H1 (cell line): ENCODE measurements at regions not wholly inside any gene's neighbourhood (a gene's known extent, or its start where the extent isn't known, plus 50 kb on each side); places are given as distances from the start of the nearest gene placed in this dataset.
"Not testable (repeated sequence)": the region's sequence is repeated elsewhere in the genome, so short reads cannot be mapped to it uniquely, and the experiment has no call there.

ENCODE experiments used
- CTCF ChIA-PET: fragments of 300-600 bp; sonication (Branson Sonifier 250); formaldehyde crosslinking; loops from one replicate; lab custom pipeline; 2021; ENCODE audit not compliant: partially characterized antibody; lab: Charles Lee
- POLR2A ChIA-PET: fragments of 300-600 bp; sonication (Branson Sonifier 250); formaldehyde crosslinking; loops from one replicate; lab custom pipeline; 2021; ENCODE audit warnings: inconsistent platforms; ENCODE audit not compliant: partially characterized antibody; lab: Charles Lee
- DNase-seq, 2 experiments: peaks; one replicate each; pipeline versions ENCODE4 v3.0.0 to v3.0.0-alpha.2; 2010 to 2022; ENCODE audit warnings: low spot score in 2 of 2, low read depth in 1 of 2, mixed read lengths in 1 of 2
- FAIRE-seq: peaks from 2 replicates; lab custom pipeline; 2011; peaks lifted over from hg19 to GRCh38; lab: Jason Lieb, UNC
- H2AFZ ChIP-seq: 2 replicates; pipeline ENCODE4 v1.8.1; 2012; ENCODE audit warnings: low read length, inconsistent platforms
- H2AK5ac ChIP-seq: 2 replicates; pipeline ENCODE4 v1.6.1; 2013; ENCODE audit warnings: low read depth, low read length
- H2BK120ac ChIP-seq: replicated peaks from 2 replicates; pipeline ENCODE3; 2013; ENCODE audit warnings: low read depth, low read length, inconsistent platforms
- H2BK12ac ChIP-seq: 2 replicates; pipeline ENCODE4 v1.6.1; 2013; ENCODE audit warnings: low read depth, low read length
- H2BK15ac ChIP-seq: 2 replicates; pipeline ENCODE4 v1.6.1; 2013; ENCODE audit warnings: low read length
- H2BK20ac ChIP-seq: 2 replicates; pipeline ENCODE4 v1.6.1; 2013; ENCODE audit warnings: low read length
- H2BK5ac ChIP-seq: 2 replicates; pipeline ENCODE4 v1.6.1; 2013; ENCODE audit warnings: low read depth, low read length
- H3K14ac ChIP-seq: 2 replicates; pipeline ENCODE4 v1.6.1; 2013; ENCODE audit warnings: inconsistent platforms; ENCODE audit not compliant: insufficient read length
- H3K18ac ChIP-seq: 2 replicates; pipeline ENCODE4 v1.6.1; 2013; ENCODE audit warnings: low read length; ENCODE audit errors: extremely low read depth
- H3K23ac ChIP-seq: 2 replicates; pipeline ENCODE4 v1.6.1; 2013; ENCODE audit warnings: inconsistent platforms; ENCODE audit not compliant: insufficient read length
- H3K23me2 ChIP-seq: 2 replicates; pipeline ENCODE4 v1.6.1; 2013; ENCODE audit warnings: low read depth, low read length
- H3K27ac ChIP-seq: 2 replicates; pipeline ENCODE4 v1.6.1; 2011; ENCODE audit warnings: low read depth, low read length, inconsistent platforms
- H3K27me3 ChIP-seq, 4 experiments: replicated peaks in 1 of 4; 1 replicate in 1 of 4; 2 replicates in 3 of 4; pipeline versions ENCODE4 v1.6.1 to v1.8.1; 2011 to 2013; ENCODE audit warnings: low read length in 3 of 4, mild to moderate bottlenecking in 3 of 4, inconsistent platforms in 2 of 4, mixed read lengths in 2 of 4, moderate library complexity in 1 of 4; ENCODE audit not compliant: control insufficient read depth in 3 of 4, insufficient read depth in 3 of 4; ENCODE audit errors: extremely low read depth in 1 of 4
- H3K36me3 ChIP-seq, 4 experiments: 2 replicates each; pipeline versions ENCODE4 v1.6.1 to v1.8.1; 2011 to 2013; ENCODE audit warnings: mild to moderate bottlenecking in 4 of 4, low read length in 3 of 4, moderate library complexity in 2 of 4, control low read depth in 1 of 4, inconsistent platforms in 1 of 4; ENCODE audit not compliant: insufficient read depth in 4 of 4, control insufficient read depth in 2 of 4
- H3K4ac ChIP-seq: replicated peaks from 2 replicates; pipeline ENCODE3; 2013; ENCODE audit warnings: low read length, low read depth, mixed read lengths, inconsistent platforms; ENCODE audit not compliant: insufficient read length
- H3K4me1 ChIP-seq, 4 experiments: replicated peaks in 1 of 4; 1 replicate in 1 of 4; 2 replicates in 3 of 4; pipeline versions ENCODE4 v1.6.1 to v1.8.1; 2011 to 2013; ENCODE audit warnings: low read length in 3 of 4, inconsistent platforms in 2 of 4, mixed read lengths in 1 of 4; ENCODE audit not compliant: insufficient read depth in 4 of 4, control insufficient read depth in 3 of 4
- H3K4me2 ChIP-seq, 2 experiments: 2 replicates each; pipeline versions ENCODE4 v1.6.1 to v1.8.1; 2011 to 2013; ENCODE audit warnings: low read depth in 2 of 2, low read length in 2 of 2, control low read depth in 1 of 2, inconsistent platforms in 1 of 2, mild to moderate bottlenecking in 1 of 2; ENCODE audit not compliant: insufficient read depth in 1 of 2
- H3K4me3 ChIP-seq, 4 experiments: fragments of 200-600, 300-600 bp in 1 of 4; sonication (generic), shearing (Covaris generic), sonication (Bioruptor Twin) in 1 of 4; 2 replicates each; pipeline versions ENCODE4 v1.5.1 to v1.8.1; 2011 to 2016; ENCODE audit warnings: low read length in 4 of 4, low read depth in 3 of 4, control low read depth in 2 of 4, inconsistent platforms in 2 of 4, mild to moderate bottlenecking in 2 of 4, mixed read lengths in 1 of 4, moderate library complexity in 1 of 4; ENCODE audit not compliant: insufficient read depth in 2 of 4; ENCODE audit errors: extremely low read depth in 1 of 4
- H3K56ac ChIP-seq: replicated peaks from 2 replicates; pipeline ENCODE3; 2013; ENCODE audit warnings: low read depth, mild to moderate bottlenecking, mixed read lengths, low read length, inconsistent platforms; ENCODE audit not compliant: insufficient read length
- H3K79me1 ChIP-seq: 2 replicates; pipeline ENCODE4 v1.6.1; 2013; ENCODE audit warnings: low read depth, low read length, control low read depth
- H3K79me2 ChIP-seq, 2 experiments: 2 replicates each; pipeline versions ENCODE4 v1.6.1 to v1.8.1; 2012 to 2013; ENCODE audit warnings: low read length in 2 of 2, mild to moderate bottlenecking in 2 of 2, inconsistent platforms in 1 of 2; ENCODE audit not compliant: insufficient read depth in 2 of 2, control insufficient read depth in 1 of 2
- H3K9ac ChIP-seq, 4 experiments: replicated peaks in 1 of 4; 1 replicate in 1 of 4; 2 replicates in 3 of 4; pipeline versions ENCODE4 v1.6.1 to v1.8.1; 2011 to 2013; ENCODE audit warnings: low read depth in 3 of 4, low read length in 3 of 4, control low read depth in 2 of 4, mild to moderate bottlenecking in 2 of 4, moderate library complexity in 2 of 4, inconsistent platforms in 1 of 4; ENCODE audit errors: extremely low read depth in 1 of 4
- H3K9me3 ChIP-seq, 2 experiments: 2 replicates each; pipeline versions ENCODE4 v1.6.1 to v1.8.1; 2012 to 2013; ENCODE audit warnings: mild to moderate bottlenecking in 2 of 2, moderate library complexity in 2 of 2, control low read depth in 1 of 2, inconsistent platforms in 1 of 2, low read depth in 1 of 2, low read length in 1 of 2, mixed read lengths in 1 of 2; ENCODE audit not compliant: insufficient read depth in 2 of 2
- H4K20me1 ChIP-seq, 2 experiments: replicated peaks in 1 of 2; 2 replicates each; pipeline versions ENCODE3 to v1.8.1; 2011 to 2013; ENCODE audit warnings: inconsistent platforms in 2 of 2, low read length in 2 of 2, mild to moderate bottlenecking in 1 of 2; ENCODE audit not compliant: insufficient read depth in 2 of 2, control insufficient read depth in 1 of 2
- H4K5ac ChIP-seq: 2 replicates; pipeline ENCODE4 v1.6.1; 2013; ENCODE audit warnings: low read length, low read depth, mixed read lengths, inconsistent platforms; ENCODE audit not compliant: insufficient read length
- H4K8ac ChIP-seq: 2 replicates; pipeline ENCODE4 v1.8.0; 2013; ENCODE audit warnings: mild to moderate bottlenecking, moderate library complexity, low read length, inconsistent platforms; ENCODE audit not compliant: insufficient read depth; ENCODE audit errors: extremely low read depth
- H4K91ac ChIP-seq: replicated peaks from 2 replicates; pipeline ENCODE3; 2013; ENCODE audit warnings: low read length, mixed read lengths, inconsistent platforms; ENCODE audit not compliant: insufficient read length
- CTBP2 ChIP-seq: IDR thresholded peaks from 2 replicates; pipeline ENCODE4 v1.7.0; 2011; ENCODE audit warnings: borderline replicate concordance, mild to moderate bottlenecking, moderate library complexity, mixed read lengths, low read length; ENCODE audit not compliant: insufficient read depth, insufficient read length
- JUN ChIP-seq: IDR thresholded peaks from 2 replicates; pipeline ENCODE4 v1.6.1; 2011; ENCODE audit warnings: low read depth, mild to moderate bottlenecking, improper control_type of control experiment, low read length
- TCF12 ChIP-seq: IDR thresholded peaks from 2 replicates; pipeline ENCODE4 v1.6.1; 2011; ENCODE audit warnings: low read depth, mild to moderate bottlenecking, low read length
- WGBS, 2 experiments: shearing (Covaris generic) in 1 of 2; methylation state at CpG; one replicate each; pipeline versions ENCODE4 v1.1.6 to v1.1.7; 2013 to 2015; ENCODE audit warnings: low lambda C conversion rate in 2 of 2, mixed read lengths in 2 of 2, inconsistent platforms in 1 of 2, low coverage in 1 of 2, missing lambda C conversion rate in 1 of 2; ENCODE audit not compliant: insufficient replicate concordance in 2 of 2, insufficient coverage in 1 of 2, insufficient read length in 1 of 2; ENCODE audit errors: extremely low coverage in 1 of 2, missing lambda C conversion rate in 1 of 2; 5-methylcytosine and 5-hydroxymethylcytosine counted together

DNA sequence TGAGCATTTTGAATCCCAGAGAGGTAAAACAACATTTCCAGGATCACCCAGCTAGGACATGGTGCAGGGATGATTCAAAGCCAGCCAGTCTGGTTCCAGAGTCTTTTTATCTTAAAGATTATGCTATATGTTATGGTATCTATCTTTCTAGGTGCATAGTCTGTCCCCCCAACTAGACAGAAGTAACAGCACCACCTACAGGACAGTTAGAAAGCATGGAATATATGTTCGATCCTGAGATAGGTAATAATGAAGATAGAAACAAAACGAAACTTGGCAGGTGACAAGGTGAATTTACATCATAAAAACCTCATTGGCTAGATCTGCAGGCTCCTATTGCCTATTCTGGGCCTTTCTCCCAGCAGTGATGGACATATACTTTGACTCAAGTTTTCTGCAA lies 723.2 kb downstream of the SMARCA1 start (continued):
- TF ChIP-seq CTBP2 (no peak), TCF12 (no peak), JUN (no peak)
- TF ChIP-seq, all 59 proteins: peak for 2

DNA sequence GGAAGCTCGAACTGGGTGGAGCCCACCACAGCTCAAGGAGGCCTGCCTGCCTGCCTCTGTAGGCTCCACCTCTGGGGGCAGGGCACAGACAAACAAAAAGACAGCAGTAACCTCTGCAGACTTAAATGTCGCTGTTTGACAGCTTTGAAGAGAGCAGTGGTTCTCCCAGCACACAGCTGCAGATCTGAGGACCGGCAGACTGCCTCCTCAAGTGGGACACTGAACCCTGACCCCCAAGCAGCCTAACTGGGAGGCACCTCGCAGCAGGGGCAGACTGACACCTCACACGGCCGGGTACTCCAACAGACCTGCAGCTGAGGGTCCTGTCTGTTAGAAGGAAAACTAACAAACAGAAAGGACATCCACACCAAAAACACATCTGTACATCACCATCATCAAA lies 730.9 kb upstream of the ACTRT1 start:
- H3K27ac ChIP-seq, H3K4me3 ChIP-seq, H3K4me2 ChIP-seq, H3K4ac ChIP-seq, H2AFZ ChIP-seq, H3K79me2 ChIP-seq, H3K9ac ChIP-seq, H4K5ac ChIP-seq, H4K8ac ChIP-seq, H3K18ac ChIP-seq, H3K14ac ChIP-seq, FAIRE-seq, H2BK12ac ChIP-seq, H3K56ac ChIP-seq, H2BK120ac ChIP-seq, H2BK20ac ChIP-seq, H2AK5ac ChIP-seq, H4K91ac ChIP-seq, H2BK5ac ChIP-seq, H4K20me1 ChIP-seq, H3K9me3 ChIP-seq, H3K36me3 ChIP-seq, H3K79me1 ChIP-seq, H2BK15ac ChIP-seq, H3K23me2 ChIP-seq, H3K23ac ChIP-seq, DNase-seq, H3K4me1 ChIP-seq, H3K27me3 ChIP-seq: not testable (repeated sequence)
- 67% methylated on average over 5 of the region's 6 CpGs; no CpG with 5 or more reads in 1 of the 2 experiments for WGBS, 2 experiments
- POLR2A ChIA-PET: interaction anchor here (1.4 kb wide), 1 partner anchor 29 kb away, joined by 3 read pairs; no protein-coding TSS in a partner anchor
- CTCF ChIA-PET: interaction anchor here (1.2 kb wide), 1 partner anchor 16 kb away, joined by 3 read pairs; no protein-coding TSS in a partner anchor
